ENCODE measurements at regions not wholly inside any gene's neighbourhood (a gene's known extent, or its start where the extent isn't known, plus 50 kb on each side); places are given as distances from the start of the nearest gene placed in this dataset.

GRCh38 chr22:47995264-47995627 is 1232.8 kb downstream of the TBC1D22A start:
- Histone ChIP-seq H3K79me2 (ENCODE audit: insufficient read depth, low read length) (no peaks in the 10 kb centered on the region), H3F3A (ENCODE audit: low read depth) (no peaks in the 10 kb centered on the region), H3K4me1 (ENCODE audit: insufficient read depth, low read length, poor library complexity, severe bottlenecking) (no peaks in the 10 kb centered on the region), H3K4me2 (ENCODE audit: low read depth, low read length, poor library complexity, severe bottlenecking) (no peak overlapping the region), H4K20me1 (ENCODE audit: insufficient read depth, low read length, poor library complexity, severe bottlenecking) (no peaks in the 10 kb centered on the region), H2AFZ (ENCODE audit: low read length) (no peak overlapping the region), H3K9ac (ENCODE audit: low read depth, low read length, poor library complexity, severe bottlenecking) (no peak overlapping the region), H3K9me3 (ENCODE audit: insufficient read depth, low read depth, low read length) (peaks cover 3% of the 10 kb centered on the region; the same call in 1 of the 2 replicates), H3K9me2 (replicated peaks; ENCODE audit: low read depth, low read length) (no peaks in the 10 kb centered on the region), H3K4me3 (ENCODE audit: low read length, poor library complexity, severe bottlenecking) (no peak overlapping the region), H3K36me3 (ENCODE audit: insufficient read depth, low read length) (no peaks in the 10 kb centered on the region), H3K27me3 (ENCODE audit: insufficient read depth, low read length, poor library complexity, severe bottlenecking) (no peaks in the 10 kb centered on the region)
- TF ChIP-seq CTCF (conservative IDR thresholded peaks at IDR 0.05; ENCODE audit: low read length) (no peak), EZH2phosphoT487 (IDR thresholded peaks at IDR 0.05; ENCODE audit: borderline replicate concordance) (no peak)

GRCh38 chr22:47994601-47995263 is 1232.3 kb downstream of the TBC1D22A start:
- H3K4me3 ChIP-seq (ENCODE audit: low read length, poor library complexity, severe bottlenecking), result no peak overlapping the region
- no peaks in the 10 kb centered on the region for H3K9me2 ChIP-seq (replicated peaks; ENCODE audit: low read depth, low read length)
- H3K9ac ChIP-seq (ENCODE audit: low read depth, low read length, poor library complexity, severe bottlenecking), result no peak overlapping the region
- H3K4me1 ChIP-seq (ENCODE audit: insufficient read depth, low read length, poor library complexity, severe bottlenecking), result no peaks in the 10 kb centered on the region
- H3F3A ChIP-seq (ENCODE audit: low read depth), result no peaks in the 10 kb centered on the region
- no peak overlapping the region for H2AFZ ChIP-seq (ENCODE audit: low read length)
- H3K9me3 ChIP-seq (ENCODE audit: insufficient read depth, low read depth, low read length), result peaks cover 3% of the 10 kb centered on the region; the same call in 1 of the 2 replicates
- H3K79me2 ChIP-seq (ENCODE audit: insufficient read depth, low read length), result no peaks in the 10 kb centered on the region
- H3K4me2 ChIP-seq (ENCODE audit: low read depth, low read length, poor library complexity, severe bottlenecking), result no peak overlapping the region
- no peaks in the 10 kb centered on the region for H3K27me3 ChIP-seq (ENCODE audit: insufficient read depth, low read length, poor library complexity, severe bottlenecking)
- H4K20me1 ChIP-seq (ENCODE audit: insufficient read depth, low read length, poor library complexity, severe bottlenecking), result no peaks in the 10 kb centered on the region
- TF ChIP-seq EZH2phosphoT487 (IDR thresholded peaks at IDR 0.05; ENCODE audit: borderline replicate concordance) (no peak), CTCF (conservative IDR thresholded peaks at IDR 0.05; ENCODE audit: low read length) (no peak)
- H3K36me3 ChIP-seq (ENCODE audit: insufficient read depth, low read length), result no peaks in the 10 kb centered on the region

GRCh38 chr22:47994045-47994444 is 1231.6 kb downstream of the TBC1D22A start:
- Histone ChIP-seq H3K9me3 (ENCODE audit: insufficient read depth, low read depth, low read length) (peaks cover 6% of the 10 kb centered on the region; the same call in 1 of the 2 replicates), H3K36me3 (ENCODE audit: insufficient read depth, low read length) (no peaks in the 10 kb centered on the region), H3F3A (ENCODE audit: low read depth) (no peaks in the 10 kb centered on the region), H3K4me3 (ENCODE audit: low read length, poor library complexity, severe bottlenecking) (no peak overlapping the region), H3K9me2 (replicated peaks; ENCODE audit: low read depth, low read length) (no peaks in the 10 kb centered on the region), H3K9ac (ENCODE audit: low read depth, low read length, poor library complexity, severe bottlenecking) (no peak overlapping the region), H4K20me1 (ENCODE audit: insufficient read depth, low read length, poor library complexity, severe bottlenecking) (no peaks in the 10 kb centered on the region), H3K27me3 (ENCODE audit: insufficient read depth, low read length, poor library complexity, severe bottlenecking) (no peaks in the 10 kb centered on the region), H3K79me2 (ENCODE audit: insufficient read depth, low read length) (no peaks in the 10 kb centered on the region), H3K4me2 (ENCODE audit: low read depth, low read length, poor library complexity, severe bottlenecking) (no peak overlapping the region), H3K4me1 (ENCODE audit: insufficient read depth, low read length, poor library complexity, severe bottlenecking) (no peaks in the 10 kb centered on the region), H2AFZ (ENCODE audit: low read length) (no peak overlapping the region)
- TF ChIP-seq EZH2phosphoT487 (IDR thresholded peaks at IDR 0.05; ENCODE audit: borderline replicate concordance) (no peak), CTCF (conservative IDR thresholded peaks at IDR 0.05; ENCODE audit: low read length) (no peak)
